CD4-positive, CD25-positive, alpha-beta regulatory T cell (primary cell): ENCODE measurements at regions not wholly inside any gene's neighbourhood (a gene's known extent, or its start where the extent isn't known, plus 50 kb on each side); places are given as distances from the start of the nearest gene placed in this dataset.
A peak's percentile ranks its signal among the peaks of the same experiment; 100 is the strongest.

Experiments
- ATAC-seq, 2 donors: fragments of 150-1000 bp; cut with Tn5 transposase; one replicate each; pipeline ENCODE4 v1.10.0; 2021; ENCODE audit warnings: low read depth in 2 of 2, moderate number of reproducible peaks in 2 of 2, moderate library complexity in 1 of 2
- DNase-seq, 3 donors: peaks; one replicate each; pipeline versions ENCODE4 v3.0.0 to v3.0.0-alpha.2; 2012 to 2022; ENCODE audit warnings: mixed read lengths in 1 of 3
- H3K27ac ChIP-seq: one replicate; pipeline ENCODE4 v1.7.0; 2013; ENCODE audit warnings: mild to moderate bottlenecking, low read length; ENCODE audit not compliant: insufficient read depth, poor library complexity, severe bottlenecking
- H3K27me3 ChIP-seq: one replicate; pipeline ENCODE4 v1.7.0; 2013; ENCODE audit warnings: low read length; ENCODE audit not compliant: control insufficient read depth, insufficient read depth
- H3K36me3 ChIP-seq: one replicate; pipeline ENCODE4 v1.7.0; 2013; ENCODE audit warnings: mild to moderate bottlenecking, low read length, moderate library complexity; ENCODE audit not compliant: control insufficient read depth, insufficient read depth
- H3K4me1 ChIP-seq: 2 replicates; pipeline ENCODE4 v1.7.0; 2013; ENCODE audit warnings: mild to moderate bottlenecking, low read length; ENCODE audit not compliant: insufficient read depth, control insufficient read depth, poor library complexity, severe bottlenecking
- H3K4me3 ChIP-seq: one replicate; pipeline ENCODE4 v1.7.0; 2013; ENCODE audit warnings: low read depth, mild to moderate bottlenecking, low read length, moderate library complexity
- H3K9me3 ChIP-seq, 2 experiments: 1 replicate in 1 of 2; 2 replicates in 1 of 2; pipeline ENCODE4 v1.7.0; 2013; ENCODE audit warnings: low read length in 2 of 2, mild to moderate bottlenecking in 1 of 2, moderate library complexity in 1 of 2; ENCODE audit not compliant: control insufficient read depth in 2 of 2
- H3K27ac Mint-ChIP-seq, 3 donors: one replicate each; pipeline ENCODE4 v1.8.0; 2020 to 2022; ENCODE audit warnings: mild to moderate bottlenecking in 3 of 3, mixed read lengths in 3 of 3, moderate library complexity in 2 of 3
- H3K27me3 Mint-ChIP-seq: one replicate; pipeline ENCODE4 v1.8.0; 2022; ENCODE audit warnings: mild to moderate bottlenecking, mixed read lengths
- H3K36me3 Mint-ChIP-seq: one replicate; pipeline ENCODE4 v1.8.0; 2020; ENCODE audit warnings: mixed read lengths
- H3K4me1 Mint-ChIP-seq, 4 donors: one replicate each; pipeline ENCODE4 v1.8.0; 2020 to 2022; ENCODE audit warnings: mixed read lengths in 4 of 4, mild to moderate bottlenecking in 1 of 4
- H3K4me3 Mint-ChIP-seq, 4 donors: one replicate each; pipeline ENCODE4 v1.8.0; 2020 to 2022; ENCODE audit warnings: mild to moderate bottlenecking in 4 of 4, mixed read lengths in 4 of 4, moderate library complexity in 3 of 4
- H3K9me3 Mint-ChIP-seq, 7 donors: one replicate each; pipeline ENCODE4 v1.8.0; 2020 to 2022; ENCODE audit warnings: mixed read lengths in 7 of 7, mild to moderate bottlenecking in 3 of 7, moderate library complexity in 2 of 7

- no peaks in the 10 kb centered on the region for H3K4me1 Mint-ChIP-seq
- Histone ChIP-seq H3K27ac (no peak overlapping the region), H3K4me1 (no peaks in the 10 kb centered on the region), H3K9me3 (peaks cover 0 to 2% of the 10 kb centered on the region in 2 experiments), H3K27me3 (no peaks in the 10 kb centered on the region), H3K36me3 (no peaks in the 10 kb centered on the region), H3K4me3 (no peak overlapping the region)
- H3K27ac Mint-ChIP-seq, result no peak overlapping the region
- no peak for DNase-seq
- H3K4me3 Mint-ChIP-seq, result no peak overlapping the region
- peak in 1 of 2 donors; percentile 24 for ATAC-seq
- H3K27me3 Mint-ChIP-seq, result no peaks in the 10 kb centered on the region
- peaks cover 4 to 20% (median 9%) of the 10 kb centered on the region in 7 donors for H3K9me3 Mint-ChIP-seq
- no peaks in the 10 kb centered on the region for H3K36me3 Mint-ChIP-seq
Measured at GRCh38 chr18:66838340-66838987, 234.6 kb upstream of the CDH19 start.

DNA sequence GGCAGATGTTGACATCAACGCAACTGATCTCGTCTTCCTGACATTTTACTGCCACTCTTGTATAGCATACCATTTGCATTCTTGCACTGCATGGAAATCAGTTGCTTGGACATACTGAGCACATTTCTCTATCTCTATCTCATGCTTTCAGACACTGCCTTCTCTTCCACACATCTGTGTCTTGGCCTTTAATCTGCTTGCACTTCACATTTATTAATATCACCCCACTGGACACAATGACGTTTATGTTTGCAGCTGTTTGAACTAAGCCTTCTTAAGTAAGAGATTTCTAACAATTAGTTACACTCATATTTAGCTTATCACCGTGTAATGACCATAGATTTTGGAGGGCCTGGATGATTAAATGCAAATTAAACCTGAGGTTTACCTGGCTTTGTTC lies 229.8 kb upstream of the CDH19 start:
- Mint-ChIP-seq H3K4me1 (no peaks in the 10 kb centered on the region), H3K27me3 (no peaks in the 10 kb centered on the region), H3K27ac (no peak overlapping the region), H3K36me3 (no peaks in the 10 kb centered on the region), H3K9me3 (peaks cover 0 to 11% (median 7%) of the 10 kb centered on the region in 7 donors), H3K4me3 (no peak overlapping the region)
- DNase-seq (no peak), ATAC-seq (no peak)
- peaks cover 5 to 9% of the 10 kb centered on the region in 2 experiments for H3K9me3 ChIP-seq
- H3K27ac ChIP-seq, result no peak overlapping the region
- H3K27me3 ChIP-seq, result no peaks in the 10 kb centered on the region
- H3K4me1 ChIP-seq, result no peaks in the 10 kb centered on the region
- H3K36me3 ChIP-seq, result no peaks in the 10 kb centered on the region
- no peak overlapping the region for H3K4me3 ChIP-seq

DNA sequence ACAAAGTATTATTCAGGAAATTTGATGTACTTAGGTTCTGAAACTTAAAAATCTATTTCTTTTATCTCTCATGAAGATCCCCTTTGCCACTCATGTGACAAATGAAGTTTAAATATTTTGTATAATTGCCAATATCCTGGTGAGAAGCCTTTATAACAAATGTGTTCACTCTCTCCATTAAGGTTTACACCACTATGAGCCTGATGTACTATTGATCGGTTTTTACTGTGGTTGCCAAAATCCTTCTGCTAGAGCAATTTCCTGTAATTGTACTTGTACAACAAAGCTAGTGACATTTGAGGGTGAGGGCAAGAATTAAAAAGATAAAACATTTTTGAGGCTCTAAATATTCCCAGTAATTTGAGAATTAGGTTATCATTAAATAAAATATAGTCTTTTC lies 222.3 kb upstream of the CDH19 start:
- H3K4me3 Mint-ChIP-seq, result no peak overlapping the region
- Histone ChIP-seq H3K27me3 (no peaks in the 10 kb centered on the region), H3K27ac (no peak overlapping the region), H3K4me1 (no peaks in the 10 kb centered on the region), H3K4me3 (no peak overlapping the region), H3K36me3 (no peaks in the 10 kb centered on the region), H3K9me3 (peaks cover 3 to 9% of the 10 kb centered on the region in 2 experiments)
- no peaks in the 10 kb centered on the region for H3K27me3 Mint-ChIP-seq
- ATAC-seq (no peak), DNase-seq (no peak)
- peaks cover 0 to 34% (median 5%) of the 10 kb centered on the region in 7 donors for H3K9me3 Mint-ChIP-seq
- no peak overlapping the region for H3K27ac Mint-ChIP-seq
- no peaks in the 10 kb centered on the region for H3K4me1 Mint-ChIP-seq
- no peaks in the 10 kb centered on the region for H3K36me3 Mint-ChIP-seq

GRCh38 chr18:66825347-66825746 lies 221.5 kb upstream of the CDH19 start:
- Mint-ChIP-seq H3K4me3 (no peak overlapping the region), H3K9me3 (peaks cover 0 to 38% (median 4%) of the 10 kb centered on the region in 7 donors), H3K4me1 (no peaks in the 10 kb centered on the region), H3K27ac (no peak overlapping the region), H3K27me3 (no peaks in the 10 kb centered on the region), H3K36me3 (no peaks in the 10 kb centered on the region)
- H3K36me3 ChIP-seq, result no peaks in the 10 kb centered on the region
- H3K27ac ChIP-seq, result no peak overlapping the region
- H3K27me3 ChIP-seq, result no peaks in the 10 kb centered on the region
- DNase-seq, result no peak
- peaks cover 3 to 4% of the 10 kb centered on the region in 2 experiments for H3K9me3 ChIP-seq
- no peak overlapping the region for H3K4me3 ChIP-seq
- ATAC-seq, result no peak
- no peaks in the 10 kb centered on the region for H3K4me1 ChIP-seq

DNA sequence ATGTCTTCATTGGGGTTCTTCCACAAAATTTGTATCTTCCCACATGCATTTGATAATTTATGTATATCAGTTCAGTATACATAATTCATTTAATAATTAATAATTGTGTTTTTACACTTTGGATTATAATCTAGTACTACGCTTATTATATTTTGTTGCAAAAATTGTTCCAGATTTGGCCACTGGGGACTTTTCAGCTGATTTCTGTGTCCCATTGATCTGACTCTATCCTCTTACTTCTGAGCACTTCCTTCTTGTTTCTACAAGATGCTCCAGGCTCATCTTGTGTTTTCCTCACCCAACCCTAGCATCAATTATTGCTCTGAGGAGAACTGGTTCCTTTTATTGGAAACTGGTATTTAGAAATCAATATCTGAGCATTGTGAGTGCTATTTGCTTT lies 215.3 kb upstream of the CDH19 start:
- ATAC-seq (no peak), DNase-seq (no peak)
- no peaks in the 10 kb centered on the region for H3K4me1 Mint-ChIP-seq
- H3K9me3 Mint-ChIP-seq, result peaks cover 0 to 40% (median 3%) of the 10 kb centered on the region in 7 donors
- Histone ChIP-seq H3K4me3 (no peak overlapping the region), H3K27ac (no peak overlapping the region), H3K36me3 (no peaks in the 10 kb centered on the region), H3K9me3 (no peaks in the 10 kb centered on the region), H3K4me1 (no peaks in the 10 kb centered on the region), H3K27me3 (no peaks in the 10 kb centered on the region)
- H3K27me3 Mint-ChIP-seq, result no peaks in the 10 kb centered on the region
- no peak overlapping the region for H3K27ac Mint-ChIP-seq
- H3K4me3 Mint-ChIP-seq, result no peak overlapping the region
- no peaks in the 10 kb centered on the region for H3K36me3 Mint-ChIP-seq

- H3K4me3 Mint-ChIP-seq, result no peak overlapping the region
- peaks cover 4 to 10% of the 10 kb centered on the region in 2 experiments for H3K9me3 ChIP-seq
- H3K27ac Mint-ChIP-seq, result no peak overlapping the region
- peaks cover 1 to 24% (median 5%) of the 10 kb centered on the region in 7 donors for H3K9me3 Mint-ChIP-seq
- H3K4me1 ChIP-seq, result no peaks in the 10 kb centered on the region
- no peaks in the 10 kb centered on the region for H3K36me3 Mint-ChIP-seq
- ATAC-seq, result no peak
- H3K36me3 ChIP-seq, result no peaks in the 10 kb centered on the region
- H3K4me1 Mint-ChIP-seq, result no peaks in the 10 kb centered on the region
- no peak for DNase-seq
- H3K27me3 Mint-ChIP-seq, result no peaks in the 10 kb centered on the region
- no peak overlapping the region for H3K4me3 ChIP-seq
- H3K27me3 ChIP-seq, result no peaks in the 10 kb centered on the region
- H3K27ac ChIP-seq, result no peak overlapping the region
Measured at GRCh38 chr18:66813138-66813537, 209.2 kb upstream of the CDH19 start.

DNA sequence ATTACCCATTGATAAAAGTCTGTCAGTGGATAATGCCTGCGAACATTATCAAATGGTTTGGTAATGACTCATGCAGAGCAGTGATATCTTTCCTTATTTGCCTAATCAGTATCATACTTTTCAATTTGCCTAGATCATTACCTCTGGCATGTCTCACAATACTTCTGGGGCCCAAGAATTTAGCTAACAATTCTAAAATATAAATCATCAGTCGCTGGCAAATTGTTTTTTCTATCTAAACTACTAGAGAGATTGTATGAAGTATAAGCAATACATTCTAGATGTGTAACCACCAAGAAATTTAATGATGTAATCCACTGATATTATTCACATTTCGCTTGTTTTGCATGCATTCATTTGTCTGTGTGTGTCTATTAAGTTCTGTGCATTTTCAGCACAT lies 191.2 kb upstream of the CDH19 start:
- H3K27ac Mint-ChIP-seq, result no peak overlapping the region
- no peaks in the 10 kb centered on the region for H3K27me3 ChIP-seq
- peaks cover 0 to 9% (median 0%) of the 10 kb centered on the region in 7 donors for H3K9me3 Mint-ChIP-seq
- no peak overlapping the region for H3K27ac ChIP-seq
- no peaks in the 10 kb centered on the region for H3K36me3 ChIP-seq
- ATAC-seq, result no peak
- H3K36me3 Mint-ChIP-seq, result no peaks in the 10 kb centered on the region
- DNase-seq, result no peak
- H3K4me3 Mint-ChIP-seq, result no peak overlapping the region
- H3K4me3 ChIP-seq, result no peak overlapping the region
- H3K9me3 ChIP-seq, result no peaks in the 10 kb centered on the region
- H3K4me1 Mint-ChIP-seq, result no peaks in the 10 kb centered on the region
- H3K4me1 ChIP-seq, result no peaks in the 10 kb centered on the region
- no peaks in the 10 kb centered on the region for H3K27me3 Mint-ChIP-seq

DNA sequence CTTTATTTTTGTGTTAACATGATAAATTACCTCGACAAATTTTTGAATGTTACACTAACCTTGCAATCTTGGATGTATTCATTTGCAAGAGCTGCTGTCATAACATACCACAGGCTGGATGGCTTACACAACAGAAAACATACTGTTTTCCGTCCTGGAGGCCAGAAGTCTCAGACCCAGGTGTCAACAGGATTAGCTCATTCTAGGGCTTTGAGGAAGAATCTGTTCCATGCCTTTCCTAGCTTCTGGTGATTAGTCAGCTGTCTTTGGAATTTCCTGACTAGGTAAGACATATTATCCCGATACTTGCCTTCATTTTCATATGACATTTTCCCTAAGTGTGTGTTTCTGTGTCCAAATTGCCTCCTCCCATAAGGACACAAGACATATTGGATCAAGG lies 188.6 kb upstream of the CDH19 start:
- no peak overlapping the region for H3K27ac Mint-ChIP-seq
- no peaks in the 10 kb centered on the region for H3K4me1 ChIP-seq
- no peaks in the 10 kb centered on the region for H3K36me3 ChIP-seq
- H3K9me3 ChIP-seq, result no peaks in the 10 kb centered on the region
- no peaks in the 10 kb centered on the region for H3K36me3 Mint-ChIP-seq
- H3K27me3 ChIP-seq, result no peaks in the 10 kb centered on the region
- DNase-seq, result no peak
- H3K27ac ChIP-seq, result no peak overlapping the region
- no peaks in the 10 kb centered on the region for H3K4me1 Mint-ChIP-seq
- H3K4me3 Mint-ChIP-seq, result no peak overlapping the region
- ATAC-seq, result no peak
- H3K9me3 Mint-ChIP-seq, result peaks cover 0 to 9% (median 0%) of the 10 kb centered on the region in 7 donors
- H3K27me3 Mint-ChIP-seq, result no peaks in the 10 kb centered on the region
- H3K4me3 ChIP-seq, result no peak overlapping the region
